NCI-H69 (cell line): ENCODE measurements at regions not wholly inside any gene's neighbourhood (a gene's known extent, or its start where the extent isn't known, plus 50 kb on each side); places are given as distances from the start of the nearest gene placed in this dataset.
A peak's percentile ranks its signal among the peaks of the same experiment; 100 is the strongest.
"Not testable (repeated sequence)": the region's sequence is repeated elsewhere in the genome, so short reads cannot be mapped to it uniquely, and the experiment has no call there.

ENCODE experiments used
- DNase-seq: peaks from one replicate; lab custom pipeline; 2025; lab: John Stamatoyannopoulos, UW

- no peak for DNase-seq
These were observed 107.6 kb downstream of the GOSR1 start for GRCh38 chr17:30584810-30585209.

- DNase-seq: peak; percentile 69
These were observed 103.7 kb downstream of the GOSR1 start for GRCh38 chr17:30580916-30581315.

- DNase-seq: peak; percentile 10
These were observed 102.6 kb downstream of the GOSR1 start for GRCh38 chr17:30579610-30580315.

- not testable (repeated sequence) for DNase-seq
These were observed 101.0 kb downstream of the GOSR1 start for GRCh38 chr17:30578015-30578717.
